ENCODE measurements at regions not wholly inside any gene's neighbourhood (a gene's known extent, or its start where the extent isn't known, plus 50 kb on each side); places are given as distances from the start of the nearest gene placed in this dataset.
A peak's percentile ranks its signal among the peaks of the same experiment; 100 is the strongest.

DNA sequence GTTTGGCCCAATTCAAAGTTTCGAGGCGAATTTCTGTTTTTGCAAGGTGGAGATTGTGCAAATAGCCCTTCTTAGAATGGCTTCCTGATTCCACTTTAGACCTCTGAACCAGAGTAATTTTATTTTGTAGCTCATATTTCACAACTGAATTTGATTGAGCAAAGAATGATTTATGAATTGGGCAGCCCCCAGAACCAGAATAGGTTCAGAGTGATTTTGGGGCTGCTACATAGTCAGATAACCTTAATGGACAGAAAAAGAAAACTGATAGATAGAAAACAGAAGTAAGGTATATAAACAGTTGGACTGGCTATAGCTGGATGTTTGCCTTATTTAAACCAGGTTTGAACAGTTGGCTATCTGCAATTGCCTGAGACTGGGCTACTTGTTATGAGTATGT is 156.6 kb downstream of the YIPF5 start:
- Mint-ChIP-seq H3K27ac (ENCODE audit: unreplicated experiment) (no peak overlapping the region), H3K36me3 (ENCODE audit: low read depth, unreplicated experiment) (peaks cover 7% of the 10 kb centered on the region), H3K4me1 (ENCODE audit: unreplicated experiment) (no peaks in the 10 kb centered on the region), H3K4me3 (ENCODE audit: unreplicated experiment) (no peak overlapping the region), H3K9me3 (ENCODE audit: unreplicated experiment) (peaks cover 5% of the 10 kb centered on the region), H3K27me3 (ENCODE audit: unreplicated experiment) (no peaks in the 10 kb centered on the region)
- DNase-seq (ENCODE audit: low spot score): no peak
- TF ChIP-seq, protein P1, sequence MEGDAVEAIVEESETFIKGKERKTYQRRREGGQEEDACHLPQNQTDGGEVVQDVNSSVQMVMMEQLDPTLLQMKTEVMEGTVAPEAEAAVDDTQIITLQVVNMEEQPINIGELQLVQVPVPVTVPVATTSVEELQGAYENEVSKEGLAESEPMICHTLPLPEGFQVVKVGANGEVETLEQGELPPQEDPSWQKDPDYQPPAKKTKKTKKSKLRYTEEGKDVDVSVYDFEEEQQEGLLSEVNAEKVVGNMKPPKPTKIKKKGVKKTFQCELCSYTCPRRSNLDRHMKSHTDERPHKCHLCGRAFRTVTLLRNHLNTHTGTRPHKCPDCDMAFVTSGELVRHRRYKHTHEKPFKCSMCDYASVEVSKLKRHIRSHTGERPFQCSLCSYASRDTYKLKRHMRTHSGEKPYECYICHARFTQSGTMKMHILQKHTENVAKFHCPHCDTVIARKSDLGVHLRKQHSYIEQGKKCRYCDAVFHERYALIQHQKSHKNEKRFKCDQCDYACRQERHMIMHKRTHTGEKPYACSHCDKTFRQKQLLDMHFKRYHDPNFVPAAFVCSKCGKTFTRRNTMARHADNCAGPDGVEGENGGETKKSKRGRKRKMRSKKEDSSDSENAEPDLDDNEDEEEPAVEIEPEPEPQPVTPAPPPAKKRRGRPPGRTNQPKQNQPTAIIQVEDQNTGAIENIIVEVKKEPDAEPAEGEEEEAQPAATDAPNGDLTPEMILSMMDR (IDR thresholded peaks at IDR 0.05; ENCODE audit: unreplicated experiment): no peak

DNA sequence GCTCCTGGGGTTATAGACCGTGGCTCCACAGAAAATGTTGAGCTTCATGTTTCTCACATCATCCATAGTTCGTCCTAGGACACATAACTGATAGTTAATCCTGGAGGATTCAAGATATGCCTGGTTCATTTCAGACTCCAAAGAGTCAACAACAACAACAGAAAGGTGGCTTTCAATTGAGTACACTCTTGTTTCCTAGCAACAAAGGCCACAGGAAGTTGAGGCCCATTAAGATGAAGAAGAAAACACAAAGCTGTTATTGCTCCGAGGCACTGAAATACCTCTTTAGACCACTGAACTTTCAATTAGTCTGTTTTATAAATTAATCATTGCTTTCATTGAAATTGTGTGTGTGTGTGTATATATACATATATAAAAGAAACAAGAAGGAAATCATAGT is 154.5 kb downstream of the YIPF5 start:
- Mint-ChIP-seq H3K27me3 (ENCODE audit: unreplicated experiment) (no peaks in the 10 kb centered on the region), H3K27ac (ENCODE audit: unreplicated experiment) (peak overlapping the region; percentile 84), H3K36me3 (ENCODE audit: low read depth, unreplicated experiment) (peaks cover 11% of the 10 kb centered on the region), H3K9me3 (ENCODE audit: unreplicated experiment) (peaks cover 4% of the 10 kb centered on the region), H3K4me3 (ENCODE audit: unreplicated experiment) (no peak overlapping the region), H3K4me1 (ENCODE audit: unreplicated experiment) (no peaks in the 10 kb centered on the region)
- DNase-seq (ENCODE audit: low spot score): no peak
- TF ChIP-seq, protein P1 (IDR thresholded peaks at IDR 0.05; ENCODE audit: unreplicated experiment): no peak

DNA sequence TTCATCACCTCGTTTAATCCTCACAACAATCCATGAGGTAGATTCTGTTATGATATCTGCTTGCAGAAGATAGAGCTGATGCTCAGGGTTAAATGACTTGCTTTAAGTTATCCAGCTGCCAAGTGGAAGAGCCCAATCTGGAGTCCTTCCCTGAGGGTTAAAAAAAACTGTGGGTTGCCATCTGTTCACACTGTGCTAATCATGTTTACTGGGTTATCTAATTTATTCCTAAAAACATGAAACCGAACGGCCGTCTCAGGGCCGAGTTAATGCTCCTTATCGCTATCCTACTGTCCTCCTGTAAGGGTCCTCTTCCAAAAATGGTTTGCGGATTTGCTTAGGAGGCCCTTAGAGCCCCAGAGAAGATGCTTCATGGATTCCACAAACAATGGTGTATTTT is 153.3 kb downstream of the YIPF5 start:
- Mint-ChIP-seq H3K36me3 (ENCODE audit: low read depth, unreplicated experiment) (peaks cover 11% of the 10 kb centered on the region), H3K27ac (ENCODE audit: unreplicated experiment) (no peak overlapping the region), H3K27me3 (ENCODE audit: unreplicated experiment) (no peaks in the 10 kb centered on the region)

DNA sequence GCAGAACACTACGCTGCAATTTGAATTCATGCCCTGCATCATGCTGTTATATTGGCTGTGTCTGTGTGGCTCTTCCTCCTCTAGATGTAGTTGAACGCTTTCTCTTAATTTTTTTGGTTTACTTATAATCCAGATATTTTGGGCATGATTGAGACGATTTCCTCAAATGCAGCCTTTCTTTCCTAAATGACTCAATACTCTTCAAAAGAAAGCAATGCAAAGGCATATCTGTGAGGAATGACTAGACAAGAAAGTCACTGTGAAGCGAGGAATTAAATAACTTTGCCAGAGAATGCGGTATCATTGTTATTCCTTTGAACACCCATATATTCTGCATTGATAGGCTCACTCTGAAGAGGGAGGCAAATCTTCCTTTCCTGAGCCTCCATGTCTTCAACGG is 152.8 kb downstream of the YIPF5 start:
- H3K27me3 Mint-ChIP-seq (ENCODE audit: unreplicated experiment): no peaks in the 10 kb centered on the region
- H3K27ac Mint-ChIP-seq (ENCODE audit: unreplicated experiment): no peak overlapping the region
- no peak for DNase-seq (ENCODE audit: low spot score)
- no peak overlapping the region for H3K4me3 Mint-ChIP-seq (ENCODE audit: unreplicated experiment)
- peaks cover 11% of the 10 kb centered on the region for H3K36me3 Mint-ChIP-seq (ENCODE audit: low read depth, unreplicated experiment)
- peaks cover 3% of the 10 kb centered on the region for H3K9me3 Mint-ChIP-seq (ENCODE audit: unreplicated experiment)
- no peaks in the 10 kb centered on the region for H3K4me1 Mint-ChIP-seq (ENCODE audit: unreplicated experiment)
- TF ChIP-seq, protein P1 (IDR thresholded peaks at IDR 0.05; ENCODE audit: unreplicated experiment): no peak

More for the DNA sequence above, 153.3 kb downstream of the YIPF5 start:
- Mint-ChIP-seq H3K4me1 (ENCODE audit: unreplicated experiment) (no peaks in the 10 kb centered on the region), H3K9me3 (ENCODE audit: unreplicated experiment) (peaks cover 3% of the 10 kb centered on the region), H3K4me3 (ENCODE audit: unreplicated experiment) (no peak overlapping the region)
- TF ChIP-seq, protein P1 (IDR thresholded peaks at IDR 0.05; ENCODE audit: unreplicated experiment): no peak
- DNase-seq (ENCODE audit: low spot score): no peak

DNA sequence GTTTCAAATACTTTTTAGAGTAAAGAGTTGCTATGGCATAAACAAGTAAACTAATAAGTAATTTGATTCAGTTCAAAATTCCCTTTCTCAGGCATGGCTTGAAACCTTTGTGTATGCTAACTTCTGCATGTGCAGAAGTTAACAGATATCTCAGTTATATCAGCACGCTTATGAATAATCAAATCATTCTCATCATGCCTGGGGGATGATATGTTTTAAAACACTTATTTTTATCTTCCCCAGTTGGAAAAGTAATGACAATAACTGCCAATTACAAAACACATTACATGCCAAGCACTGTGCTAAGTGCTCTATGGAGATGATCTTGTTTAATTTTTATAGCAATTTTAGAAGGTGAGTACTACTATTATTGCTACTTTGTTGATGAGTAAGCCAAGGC is 146.4 kb downstream of the YIPF5 start:
- TF ChIP-seq, protein P1 (IDR thresholded peaks at IDR 0.05; ENCODE audit: unreplicated experiment): no peak
- DNase-seq (ENCODE audit: low spot score): no peak
- no peak overlapping the region for H3K4me3 Mint-ChIP-seq (ENCODE audit: unreplicated experiment)
- H3K36me3 Mint-ChIP-seq (ENCODE audit: low read depth, unreplicated experiment): peaks cover 4% of the 10 kb centered on the region
- H3K9me3 Mint-ChIP-seq (ENCODE audit: unreplicated experiment): peaks cover 3% of the 10 kb centered on the region
- no peaks in the 10 kb centered on the region for H3K4me1 Mint-ChIP-seq (ENCODE audit: unreplicated experiment)
- H3K27me3 Mint-ChIP-seq (ENCODE audit: unreplicated experiment): peaks cover 2% of the 10 kb centered on the region
- H3K27ac Mint-ChIP-seq (ENCODE audit: unreplicated experiment): no peak overlapping the region
